ENCODE measurements at regions not wholly inside any gene's neighbourhood (a gene's known extent, or its start where the extent isn't known, plus 50 kb on each side); places are given as distances from the start of the nearest gene placed in this dataset.

DNA sequence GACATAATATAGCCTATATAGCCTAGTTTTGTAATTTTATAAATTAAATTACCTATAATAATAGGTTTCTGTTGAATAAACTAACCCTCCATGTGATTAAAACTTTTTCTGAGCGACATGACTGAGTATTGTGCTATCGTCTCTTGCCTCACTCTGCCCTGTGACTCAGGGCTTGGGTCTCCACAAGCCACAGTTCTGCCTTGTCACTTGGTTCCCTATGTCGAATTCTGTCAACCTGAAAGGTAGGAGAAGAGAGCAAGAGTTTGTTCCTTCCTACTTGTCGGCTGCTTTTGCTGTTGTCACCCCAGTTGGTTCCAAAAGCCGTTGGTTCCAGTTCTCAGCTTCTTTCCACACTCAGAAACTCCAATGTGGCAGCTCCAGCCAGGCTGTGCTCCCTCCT, 285.9 kb downstream of the PSAT1 start:
- no peak for TF ChIP-seq CTCF (IDR thresholded peaks at IDR 0.05; ENCODE audit: insufficient read depth, low read depth, low read length)
- no peak for DNase-seq (ENCODE audit: low read depth)
- no peak overlapping the region for H3K4me3 ChIP-seq (ENCODE audit: low read depth, low read length)

- no peak for TF ChIP-seq CTCF (IDR thresholded peaks at IDR 0.05; ENCODE audit: insufficient read depth, low read depth, low read length)
- no peak for DNase-seq (ENCODE audit: low read depth)
- H3K4me3 ChIP-seq (ENCODE audit: low read depth, low read length), result no peak overlapping the region
Measured at GRCh38 chr9:78584589-78584988, 287.7 kb downstream of the PSAT1 start.

GRCh38 chr9:78585909-78586308, 289.0 kb downstream of the PSAT1 start:
- DNase-seq (ENCODE audit: low read depth), result no peak
- no peak overlapping the region for H3K4me3 ChIP-seq (ENCODE audit: low read depth, low read length)
- TF ChIP-seq CTCF (IDR thresholded peaks at IDR 0.05; ENCODE audit: insufficient read depth, low read depth, low read length), result no peak

DNA sequence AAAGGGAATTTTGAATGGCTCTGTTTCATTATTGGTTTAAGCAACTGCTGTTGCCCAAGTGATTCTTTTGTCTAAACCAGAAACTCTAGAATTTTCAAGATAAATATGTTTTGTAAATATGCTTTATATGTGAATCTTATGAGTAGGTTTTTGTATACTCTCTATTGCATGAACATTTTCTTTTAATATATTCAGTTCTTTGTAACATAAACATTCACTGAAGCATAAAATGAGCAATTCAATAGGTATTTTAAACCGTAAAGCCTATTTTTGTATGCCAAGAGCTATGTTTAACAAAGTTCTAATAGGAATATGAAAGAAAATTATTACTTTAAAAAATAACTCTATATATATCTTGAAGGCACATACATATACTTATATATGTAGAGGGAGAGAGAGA, 293.1 kb downstream of the PSAT1 start:
- no peak overlapping the region for H3K4me3 ChIP-seq (ENCODE audit: low read depth, low read length)
- DNase-seq (ENCODE audit: low read depth), result no peak
- TF ChIP-seq CTCF (IDR thresholded peaks at IDR 0.05; ENCODE audit: insufficient read depth, low read depth, low read length), result no peak

GRCh38 chr9:78592811-78593210, 295.9 kb downstream of the PSAT1 start:
- no peak overlapping the region for H3K4me3 ChIP-seq (ENCODE audit: low read depth, low read length)
- peak; percentile 15 for DNase-seq (ENCODE audit: low read depth)
- TF ChIP-seq CTCF (IDR thresholded peaks at IDR 0.05; ENCODE audit: insufficient read depth, low read depth, low read length), result no peak

DNA sequence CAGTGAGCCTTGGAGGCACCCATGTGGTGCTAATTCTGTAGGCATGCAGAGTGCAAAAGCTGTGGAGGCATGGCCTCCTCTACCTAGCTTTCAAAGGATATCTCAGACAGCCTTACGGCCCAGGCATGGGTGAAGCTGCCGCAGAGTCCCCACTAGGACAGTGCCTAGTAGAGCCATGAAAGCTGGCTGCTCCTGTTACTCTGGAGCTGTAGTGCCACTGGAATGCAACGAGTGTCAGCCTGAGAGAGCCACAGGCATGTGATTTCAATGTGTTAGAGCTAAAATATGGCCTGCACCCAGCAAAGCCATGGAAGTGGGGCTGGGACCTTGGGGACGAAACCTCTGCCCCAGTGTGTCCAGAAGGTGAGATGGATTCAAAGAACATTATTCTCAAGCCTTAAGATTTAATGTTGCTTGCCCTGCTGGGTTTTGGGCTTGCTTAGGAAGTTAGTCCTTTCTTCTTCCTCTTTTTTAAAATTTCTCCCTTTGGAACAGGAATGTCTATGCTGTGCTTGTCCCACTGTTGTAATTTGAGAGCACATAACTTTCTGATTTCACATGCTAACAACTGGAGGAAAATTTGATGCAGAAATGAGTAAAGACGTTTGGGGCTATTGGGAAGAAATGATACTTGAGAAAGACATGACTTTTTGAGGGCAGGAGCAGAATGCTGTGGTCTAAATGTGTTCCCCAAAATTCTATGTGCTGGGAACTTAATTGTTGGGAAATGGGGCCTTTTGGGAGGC, 298.4 kb downstream of the PSAT1 start:
- DNase-seq (ENCODE audit: low read depth), result no peak
- no peak for TF ChIP-seq CTCF (IDR thresholded peaks at IDR 0.05; ENCODE audit: insufficient read depth, low read depth, low read length)
- no peak overlapping the region for H3K4me3 ChIP-seq (ENCODE audit: low read depth, low read length)

- H3K4me3 ChIP-seq (ENCODE audit: low read depth, low read length), result no peak overlapping the region
- DNase-seq (ENCODE audit: low read depth), result no peak
- no peak for TF ChIP-seq CTCF (IDR thresholded peaks at IDR 0.05; ENCODE audit: insufficient read depth, low read depth, low read length)
Measured at GRCh38 chr9:78596346-78596745, 299.4 kb downstream of the PSAT1 start.

Measured in fibroblast of villous mesenchyme (primary cell).